ENCODE measurements at regions not wholly inside any gene's neighbourhood (a gene's known extent, or its start where the extent isn't known, plus 50 kb on each side); places are given as distances from the start of the nearest gene placed in this dataset.

GRCh38 chr5:124948754-124949275 is 202.4 kb upstream of the ZNF608 start:
- TF ChIP-seq POLR2A (IDR thresholded peaks at IDR 0.05) = no peak
- TF ChIP-seq POLR2AphosphoS5 (IDR thresholded peaks at IDR 0.05) = no peak
